Natural killer cell treated with Interleukin-12 subunit alpha and Interleukin-12 subunit beta and Interleukin-15 and Interleukin-18, amount 100 ng/mL, for 72 hours (primary cell): ENCODE measurements at regions not wholly inside any gene's neighbourhood (a gene's known extent, or its start where the extent isn't known, plus 50 kb on each side); places are given as distances from the start of the nearest gene placed in this dataset.
"Not testable (repeated sequence)": the region's sequence is repeated elsewhere in the genome, so short reads cannot be mapped to it uniquely, and the experiment has no call there.

Experiments
- ATAC-seq, 2 donors: fragments of 150-1000 bp; cut with Tn5 transposase in 1 of 2; sonication (Bioruptor Pico), chemical (Tn5 transposase) in 1 of 2; 2 replicates each; pipeline ENCODE4 v1.10.0; 2021
- DNase-seq: peaks from one replicate; pipeline ENCODE4 v3.0.0; 2022; ENCODE audit warnings: low spot score
- H3K27ac Mint-ChIP-seq, 2 donors: 1 replicate in 1 of 2; 2 replicates in 1 of 2; pipeline ENCODE4 v1.8.0; 2022; ENCODE audit warnings: mixed read lengths in 2 of 2, mild to moderate bottlenecking in 1 of 2, moderate library complexity in 1 of 2
- H3K27me3 Mint-ChIP-seq, 2 donors: 1 replicate in 1 of 2; 2 replicates in 1 of 2; pipeline ENCODE4 v1.8.0; 2022; ENCODE audit warnings: mixed read lengths in 2 of 2
- H3K36me3 Mint-ChIP-seq: one replicate; pipeline ENCODE4 v1.8.0; 2022; ENCODE audit warnings: mixed read lengths
- H3K4me1 Mint-ChIP-seq, 2 donors: 1 replicate in 1 of 2; 2 replicates in 1 of 2; pipeline ENCODE4 v1.8.0; 2022; ENCODE audit warnings: low read depth in 2 of 2, mixed read lengths in 2 of 2, mild to moderate bottlenecking in 1 of 2
- H3K4me3 Mint-ChIP-seq: one replicate; pipeline ENCODE4 v1.8.0; 2022; ENCODE audit warnings: mixed read lengths
- H3K9me3 Mint-ChIP-seq: 2 replicates; pipeline ENCODE4 v1.8.0; 2022; ENCODE audit warnings: mixed read lengths

GRCh38 chr4:49140351-49140750 is 154.3 kb downstream of the CWH43 start:
- H3K36me3 Mint-ChIP-seq = peaks cover 49% of the 10 kb centered on the region
- H3K27ac Mint-ChIP-seq, H3K27me3 Mint-ChIP-seq, DNase-seq, ATAC-seq, H3K4me3 Mint-ChIP-seq, H3K4me1 Mint-ChIP-seq: not testable (repeated sequence)
- peaks cover 42% of the 10 kb centered on the region for H3K9me3 Mint-ChIP-seq

- not testable (repeated sequence) for H3K27ac Mint-ChIP-seq, DNase-seq, H3K27me3 Mint-ChIP-seq, H3K4me3 Mint-ChIP-seq, H3K4me1 Mint-ChIP-seq
- H3K9me3 Mint-ChIP-seq = peaks cover 52% of the 10 kb centered on the region
- peak; percentile 54 to 66 for ATAC-seq
- peaks cover 54% of the 10 kb centered on the region for H3K36me3 Mint-ChIP-seq
Observed at GRCh38 chr4:49141955-49142354, 155.9 kb downstream of the CWH43 start.

- ATAC-seq = peak; percentile 72 to 75
- not testable (repeated sequence) for H3K4me3 Mint-ChIP-seq, H3K27me3 Mint-ChIP-seq, DNase-seq, H3K27ac Mint-ChIP-seq
- Mint-ChIP-seq H3K9me3 (peaks cover 66% of the 10 kb centered on the region), H3K36me3 (peaks cover 66% of the 10 kb centered on the region), H3K4me1 (peaks cover 4 to 13% of the 10 kb centered on the region in 2 donors)
Observed at GRCh38 chr4:49147143-49147542, 161.1 kb downstream of the CWH43 start.

- H3K27me3 Mint-ChIP-seq, DNase-seq, ATAC-seq, H3K4me3 Mint-ChIP-seq, H3K27ac Mint-ChIP-seq: not testable (repeated sequence)
- Mint-ChIP-seq H3K9me3 (peaks cover 66% of the 10 kb centered on the region), H3K36me3 (peaks cover 66% of the 10 kb centered on the region), H3K4me1 (peaks cover 4 to 13% of the 10 kb centered on the region in 2 donors)
Observed at GRCh38 chr4:49147596-49147995, 161.5 kb downstream of the CWH43 start.

- Mint-ChIP-seq H3K9me3 (peaks cover 67% of the 10 kb centered on the region), H3K36me3 (peaks cover 67% of the 10 kb centered on the region), H3K4me1 (peaks cover 4 to 17% of the 10 kb centered on the region in 2 donors)
- not testable (repeated sequence) for H3K27me3 Mint-ChIP-seq, H3K4me3 Mint-ChIP-seq, H3K27ac Mint-ChIP-seq, DNase-seq
- ATAC-seq = peak; percentile 86 to 89
Observed at GRCh38 chr4:49149006-49149975, 163.2 kb downstream of the CWH43 start.

GRCh38 chr4:49150351-49151083 is 164.4 kb downstream of the CWH43 start:
- not testable (repeated sequence) for H3K4me3 Mint-ChIP-seq, H3K27me3 Mint-ChIP-seq, H3K27ac Mint-ChIP-seq, DNase-seq
- Mint-ChIP-seq H3K4me1 (peaks cover 4 to 21% of the 10 kb centered on the region in 2 donors), H3K36me3 (peaks cover 68% of the 10 kb centered on the region), H3K9me3 (peaks cover 71% of the 10 kb centered on the region)
- ATAC-seq = peak; percentile 29 to 50

GRCh38 chr4:49153011-49153410 is 166.9 kb downstream of the CWH43 start:
- H3K27ac Mint-ChIP-seq, H3K4me3 Mint-ChIP-seq, H3K27me3 Mint-ChIP-seq, DNase-seq: not testable (repeated sequence)
- ATAC-seq = peak; percentile 31 to 54
- Mint-ChIP-seq H3K9me3 (peaks cover 60% of the 10 kb centered on the region), H3K36me3 (peaks cover 68% of the 10 kb centered on the region), H3K4me1 (peaks cover 4 to 21% of the 10 kb centered on the region in 2 donors)

- ATAC-seq = peak; percentile 72 to 79
- DNase-seq, H3K4me3 Mint-ChIP-seq, H3K27ac Mint-ChIP-seq, H3K27me3 Mint-ChIP-seq: not testable (repeated sequence)
- H3K4me1 Mint-ChIP-seq = peaks cover under 1 to 18% of the 10 kb centered on the region in 2 donors
- peaks cover 51% of the 10 kb centered on the region for H3K9me3 Mint-ChIP-seq
- peaks cover 58% of the 10 kb centered on the region for H3K36me3 Mint-ChIP-seq
Observed at GRCh38 chr4:49154308-49155103, 168.4 kb downstream of the CWH43 start.

GRCh38 chr4:49155270-49155669 is 169.2 kb downstream of the CWH43 start:
- Mint-ChIP-seq H3K9me3 (peaks cover 46% of the 10 kb centered on the region), H3K4me1 (peaks cover 0 to 16% of the 10 kb centered on the region in 2 donors), H3K36me3 (peaks cover 52% of the 10 kb centered on the region)
- not testable (repeated sequence) for ATAC-seq, DNase-seq, H3K27me3 Mint-ChIP-seq, H3K27ac Mint-ChIP-seq, H3K4me3 Mint-ChIP-seq

- Mint-ChIP-seq H3K4me1 (peaks cover 0 to 12% of the 10 kb centered on the region in 2 donors), H3K9me3 (peaks cover 37% of the 10 kb centered on the region), H3K36me3 (peaks cover 44% of the 10 kb centered on the region)
- DNase-seq, H3K4me3 Mint-ChIP-seq, H3K27me3 Mint-ChIP-seq, H3K27ac Mint-ChIP-seq: not testable (repeated sequence)
- peak; percentile 44 to 62 for ATAC-seq
Observed at GRCh38 chr4:49156309-49156708, 170.2 kb downstream of the CWH43 start.

GRCh38 chr4:49157630-49158029 is 171.6 kb downstream of the CWH43 start:
- H3K4me3 Mint-ChIP-seq, H3K27ac Mint-ChIP-seq, DNase-seq, ATAC-seq, H3K27me3 Mint-ChIP-seq: not testable (repeated sequence)
- H3K9me3 Mint-ChIP-seq = peaks cover 37% of the 10 kb centered on the region
- H3K36me3 Mint-ChIP-seq = peaks cover 44% of the 10 kb centered on the region
- peaks cover 0 to 12% of the 10 kb centered on the region in 2 donors for H3K4me1 Mint-ChIP-seq

- peaks cover 10% of the 10 kb centered on the region for H3K36me3 Mint-ChIP-seq
- H3K27me3 Mint-ChIP-seq, ATAC-seq, H3K9me3 Mint-ChIP-seq, H3K4me1 Mint-ChIP-seq, H3K4me3 Mint-ChIP-seq, H3K27ac Mint-ChIP-seq, DNase-seq: not testable (repeated sequence)
Observed at GRCh38 chr4:49161111-49161541, 175.1 kb downstream of the CWH43 start.

GRCh38 chr4:49164916-49165315 is 178.8 kb downstream of the CWH43 start:
- DNase-seq, H3K9me3 Mint-ChIP-seq, ATAC-seq, H3K4me1 Mint-ChIP-seq, H3K4me3 Mint-ChIP-seq, H3K36me3 Mint-ChIP-seq, H3K27ac Mint-ChIP-seq, H3K27me3 Mint-ChIP-seq: not testable (repeated sequence)
